ENCODE measurements at regions not wholly inside any gene's neighbourhood (a gene's known extent, or its start where the extent isn't known, plus 50 kb on each side); places are given as distances from the start of the nearest gene placed in this dataset.

DNA sequence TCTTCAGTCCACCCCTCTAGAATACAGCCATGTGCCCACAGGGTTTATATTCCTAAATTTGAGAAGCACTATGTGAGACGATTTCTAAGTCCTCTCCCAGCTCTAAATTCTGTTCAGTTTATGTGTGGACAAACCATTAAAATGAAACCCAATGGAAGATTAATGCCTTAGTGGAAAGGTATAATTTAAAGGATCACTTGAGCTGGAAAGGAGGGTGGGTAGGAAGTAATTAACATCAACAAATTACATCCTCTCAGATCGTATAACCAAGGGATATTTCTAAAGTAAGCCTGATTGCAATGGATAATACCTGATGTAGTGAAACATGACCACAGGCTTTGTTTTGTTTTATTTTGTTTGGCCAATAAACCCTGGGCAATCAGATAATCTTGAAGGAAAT lies 511.0 kb upstream of the COBL start:
- H3K79me2 ChIP-seq (ENCODE audit: insufficient read depth, low read length) = no peaks in the 10 kb centered on the region
- no peak overlapping the region for H3K4me2 ChIP-seq (ENCODE audit: low read length)
- H3K27ac ChIP-seq (ENCODE audit: low read depth, low read length) = no peak overlapping the region
- Mint-ChIP-seq H3K9me3 (ENCODE audit: unreplicated experiment) (peaks cover 3% of the 10 kb centered on the region), H3K4me1 (ENCODE audit: low read depth, unreplicated experiment) (no peaks in the 10 kb centered on the region), H3K27me3 (ENCODE audit: low read depth, unreplicated experiment) (no peaks in the 10 kb centered on the region), H3K27ac (ENCODE audit: unreplicated experiment) (no peak overlapping the region), H3K4me3 (ENCODE audit: unreplicated experiment) (no peak overlapping the region), H3K36me3 (ENCODE audit: low read depth, unreplicated experiment) (no peaks in the 10 kb centered on the region)
- TF ChIP-seq EZH2 (IDR thresholded peaks at IDR 0.05; ENCODE audit: insufficient read depth, low read length) = no peak
- TF ChIP-seq, protein P1, sequence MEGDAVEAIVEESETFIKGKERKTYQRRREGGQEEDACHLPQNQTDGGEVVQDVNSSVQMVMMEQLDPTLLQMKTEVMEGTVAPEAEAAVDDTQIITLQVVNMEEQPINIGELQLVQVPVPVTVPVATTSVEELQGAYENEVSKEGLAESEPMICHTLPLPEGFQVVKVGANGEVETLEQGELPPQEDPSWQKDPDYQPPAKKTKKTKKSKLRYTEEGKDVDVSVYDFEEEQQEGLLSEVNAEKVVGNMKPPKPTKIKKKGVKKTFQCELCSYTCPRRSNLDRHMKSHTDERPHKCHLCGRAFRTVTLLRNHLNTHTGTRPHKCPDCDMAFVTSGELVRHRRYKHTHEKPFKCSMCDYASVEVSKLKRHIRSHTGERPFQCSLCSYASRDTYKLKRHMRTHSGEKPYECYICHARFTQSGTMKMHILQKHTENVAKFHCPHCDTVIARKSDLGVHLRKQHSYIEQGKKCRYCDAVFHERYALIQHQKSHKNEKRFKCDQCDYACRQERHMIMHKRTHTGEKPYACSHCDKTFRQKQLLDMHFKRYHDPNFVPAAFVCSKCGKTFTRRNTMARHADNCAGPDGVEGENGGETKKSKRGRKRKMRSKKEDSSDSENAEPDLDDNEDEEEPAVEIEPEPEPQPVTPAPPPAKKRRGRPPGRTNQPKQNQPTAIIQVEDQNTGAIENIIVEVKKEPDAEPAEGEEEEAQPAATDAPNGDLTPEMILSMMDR (IDR thresholded peaks at IDR 0.05; ENCODE audit: insufficient read depth, low read depth, low read length) = no peak
- DNase-seq (ENCODE audit: low read depth) (no peak), FAIRE-seq (no peak)
- H3K27me3 ChIP-seq (ENCODE audit: insufficient read depth, low read length) = no peaks in the 10 kb centered on the region
- H2AFZ ChIP-seq (ENCODE audit: low read depth, low read length) = no peak overlapping the region
- no peaks in the 10 kb centered on the region for H3K9me3 ChIP-seq (ENCODE audit: insufficient read depth, low read depth, low read length)
- no peaks in the 10 kb centered on the region for H3K36me3 ChIP-seq (ENCODE audit: insufficient read depth, low read length)
- no peak overlapping the region for H3K9ac ChIP-seq (ENCODE audit: low read length)
- H3K4me3 ChIP-seq (ENCODE audit: insufficient read depth, low read depth, low read length) = no peak overlapping the region
- H3K4me1 ChIP-seq (ENCODE audit: insufficient read depth, low read length) = no peaks in the 10 kb centered on the region
- no peaks in the 10 kb centered on the region for H4K20me1 ChIP-seq (ENCODE audit: insufficient read depth, low read length)

DNA sequence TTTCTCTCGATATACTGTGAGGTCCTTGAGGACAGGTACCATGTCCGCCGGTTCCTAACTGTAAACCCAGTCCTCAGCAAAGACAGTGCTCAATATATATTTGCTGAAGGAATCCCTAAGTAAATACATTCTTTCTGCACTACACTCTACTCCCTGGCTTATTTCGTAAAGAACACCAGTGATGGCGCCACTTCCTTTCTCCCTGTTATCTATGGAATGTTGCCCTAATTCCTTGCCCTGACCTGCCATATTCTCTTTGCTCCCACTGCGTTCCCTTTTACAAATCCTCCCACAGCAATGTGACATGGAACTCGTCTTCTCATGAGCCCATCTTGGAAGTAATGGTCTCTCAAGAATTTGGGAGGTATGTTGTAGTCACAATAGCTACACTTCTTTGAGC lies 507.4 kb upstream of the COBL start:
- TF ChIP-seq EZH2 (IDR thresholded peaks at IDR 0.05; ENCODE audit: insufficient read depth, low read length) = no peak
- TF ChIP-seq, protein P1 (IDR thresholded peaks at IDR 0.05; ENCODE audit: insufficient read depth, low read depth, low read length) = no peak
- H3K27ac Mint-ChIP-seq (ENCODE audit: unreplicated experiment) = no peak overlapping the region
- no peaks in the 10 kb centered on the region for H3K27me3 Mint-ChIP-seq (ENCODE audit: low read depth, unreplicated experiment)
- no peaks in the 10 kb centered on the region for H3K36me3 ChIP-seq (ENCODE audit: insufficient read depth, low read length)
- no peaks in the 10 kb centered on the region for H3K27me3 ChIP-seq (ENCODE audit: insufficient read depth, low read length)
- no peak for FAIRE-seq
- H3K4me1 Mint-ChIP-seq (ENCODE audit: low read depth, unreplicated experiment) = no peaks in the 10 kb centered on the region
- H3K27ac ChIP-seq (ENCODE audit: low read depth, low read length) = no peak overlapping the region
- H2AFZ ChIP-seq (ENCODE audit: low read depth, low read length) = no peak overlapping the region
- no peaks in the 10 kb centered on the region for H3K79me2 ChIP-seq (ENCODE audit: insufficient read depth, low read length)
- H3K9me3 Mint-ChIP-seq (ENCODE audit: unreplicated experiment) = peaks cover 2% of the 10 kb centered on the region
- DNase-seq (ENCODE audit: low read depth) = no peak
- H3K4me3 ChIP-seq (ENCODE audit: insufficient read depth, low read depth, low read length) = no peak overlapping the region
- H4K20me1 ChIP-seq (ENCODE audit: insufficient read depth, low read length) = no peaks in the 10 kb centered on the region
- H3K4me3 Mint-ChIP-seq (ENCODE audit: unreplicated experiment) = no peak overlapping the region
- no peaks in the 10 kb centered on the region for H3K9me3 ChIP-seq (ENCODE audit: insufficient read depth, low read depth, low read length)
- no peaks in the 10 kb centered on the region for H3K36me3 Mint-ChIP-seq (ENCODE audit: low read depth, unreplicated experiment)
- no peak overlapping the region for H3K9ac ChIP-seq (ENCODE audit: low read length)
- no peak overlapping the region for H3K4me2 ChIP-seq (ENCODE audit: low read length)
- H3K4me1 ChIP-seq (ENCODE audit: insufficient read depth, low read length) = no peaks in the 10 kb centered on the region

DNA sequence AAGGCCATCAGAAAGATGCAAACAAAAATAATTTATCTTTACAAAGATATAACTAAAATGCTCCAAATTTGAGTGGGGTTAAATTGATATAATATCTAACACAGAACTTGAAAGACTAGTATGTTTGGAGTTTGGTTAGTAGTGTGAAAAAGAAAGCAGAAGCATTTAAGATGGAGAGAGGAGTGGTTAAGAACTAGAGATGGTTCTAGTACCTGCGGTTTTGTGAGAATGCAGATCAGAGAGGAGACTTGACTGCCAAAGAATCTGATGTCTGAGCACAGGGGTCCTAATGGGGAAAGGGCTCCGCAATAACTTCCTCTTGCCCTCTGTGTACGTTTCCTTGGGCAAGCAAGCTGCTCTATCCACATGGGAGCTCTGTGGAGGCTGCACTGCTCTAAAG lies 506.8 kb upstream of the COBL start:
- peaks cover 2% of the 10 kb centered on the region for H3K9me3 Mint-ChIP-seq (ENCODE audit: unreplicated experiment)
- Histone ChIP-seq H3K79me2 (ENCODE audit: insufficient read depth, low read length) (no peaks in the 10 kb centered on the region), H3K9me3 (ENCODE audit: insufficient read depth, low read depth, low read length) (no peaks in the 10 kb centered on the region), H2AFZ (ENCODE audit: low read depth, low read length) (no peak overlapping the region), H3K36me3 (ENCODE audit: insufficient read depth, low read length) (no peaks in the 10 kb centered on the region), H4K20me1 (ENCODE audit: insufficient read depth, low read length) (no peaks in the 10 kb centered on the region), H3K4me3 (ENCODE audit: insufficient read depth, low read depth, low read length) (no peak overlapping the region), H3K27ac (ENCODE audit: low read depth, low read length) (no peak overlapping the region), H3K4me1 (ENCODE audit: insufficient read depth, low read length) (no peaks in the 10 kb centered on the region), H3K9ac (ENCODE audit: low read length) (no peak overlapping the region), H3K4me2 (ENCODE audit: low read length) (no peak overlapping the region), H3K27me3 (ENCODE audit: insufficient read depth, low read length) (no peaks in the 10 kb centered on the region)
- TF ChIP-seq, protein P1 (IDR thresholded peaks at IDR 0.05; ENCODE audit: insufficient read depth, low read depth, low read length) = no peak
- TF ChIP-seq EZH2 (IDR thresholded peaks at IDR 0.05; ENCODE audit: insufficient read depth, low read length) = no peak
- H3K27me3 Mint-ChIP-seq (ENCODE audit: low read depth, unreplicated experiment) = no peaks in the 10 kb centered on the region
- DNase-seq (ENCODE audit: low read depth) (no peak), FAIRE-seq (no peak)
- H3K36me3 Mint-ChIP-seq (ENCODE audit: low read depth, unreplicated experiment) = no peaks in the 10 kb centered on the region
- H3K27ac Mint-ChIP-seq (ENCODE audit: unreplicated experiment) = no peak overlapping the region
- H3K4me1 Mint-ChIP-seq (ENCODE audit: low read depth, unreplicated experiment) = no peaks in the 10 kb centered on the region
- H3K4me3 Mint-ChIP-seq (ENCODE audit: unreplicated experiment) = no peak overlapping the region

All from astrocyte (in vitro differentiated cells and primary cell).